A549 (cell line): ENCODE measurements at regions not wholly inside any gene's neighbourhood (a gene's known extent, or its start where the extent isn't known, plus 50 kb on each side); places are given as distances from the start of the nearest gene placed in this dataset.

Experiments
- ATAC-seq, 2 experiments: fragments of 200-7000 bp in 1 of 2; fragments of >200 bp in 1 of 2; cut with Nextera tagmentation in 1 of 2; cut with Tn5 transposase in 1 of 2; 3 replicates each; pipeline versions ENCODE4 v1.8.0 to v1.9.1; 2018 to 2020; ENCODE audit warnings: mild to moderate bottlenecking in 1 of 2, moderate library complexity in 1 of 2
- CTCF ChIA-PET: fragments of 300-600 bp; sonication (Branson Sonifier 250); formaldehyde crosslinking; extraction: SDS; loops from one replicate; lab custom pipeline; 2021; ENCODE audit warnings: antibody characterized with exemption, inconsistent platforms; lab: Yijun Ruan, JAX
- POLR2A ChIA-PET: fragments of 350-600 bp; formaldehyde crosslinking; extraction: SDS; loops from one replicate; lab custom pipeline; 2021; ENCODE audit warnings: antibody characterized with exemption, inconsistent platforms; lab: Yijun Ruan, JAX
- DNase-seq, 2 experiments: peaks; one replicate each; pipeline versions ENCODE4 v3.0.0 to v3.0.0-alpha.2; 2011 to 2016; ENCODE audit warnings: low read depth in 1 of 2, low spot score in 1 of 2
- FAIRE-seq: peaks from 2 replicates; lab custom pipeline; 2011; peaks lifted over from hg19 to GRCh38; lab: Jason Lieb, UNC
- H3K27ac ChIP-seq, 2 experiments: fragments of >200 bp; sonication (Bioruptor Twin); formaldehyde crosslinking; 3 replicates each; pipeline ENCODE4 v1.5.1; 2016 to 2017
- H3K4me1 ChIP-seq: fragments of >200 bp; sonication (Bioruptor Twin); formaldehyde crosslinking; 3 replicates; pipeline ENCODE4 v1.6.1; 2016
- H3K4me2 ChIP-seq: fragments of >200 bp; sonication (Bioruptor Twin); formaldehyde crosslinking; 3 replicates; pipeline ENCODE4 v1.6.1; 2016
- H3K4me3 ChIP-seq: fragments of >200 bp; sonication (Bioruptor Twin); formaldehyde crosslinking; 3 replicates; pipeline ENCODE4 v1.5.1; 2016
- H3K9me3 ChIP-seq: fragments of >200 bp; sonication (Bioruptor Twin); formaldehyde crosslinking; 3 replicates; pipeline ENCODE4 v1.6.1; 2016
- ATOH8 ChIP-seq: fragments of 250-450 bp; sonication (Bioruptor Pico); IDR thresholded peaks from 2 replicates; pipeline ENCODE4 v1.5.0; 2020; ENCODE audit warnings: low read depth, mild to moderate bottlenecking, moderate library complexity
- BCL3 ChIP-seq: fragments of >200 bp; sonication (Bioruptor Twin); formaldehyde crosslinking; IDR thresholded peaks from 3 replicates; pipeline ENCODE4 v1.6.1; 2016
- CBX2 ChIP-seq: fragments of 200-600 bp; sonication (generic); IDR thresholded peaks from 2 replicates; pipeline ENCODE4 v1.6.1; 2016; ENCODE audit warnings: low read depth, mild to moderate bottlenecking, borderline replicate concordance
- CBX8 ChIP-seq: fragments of 200-600 bp; sonication (generic); IDR thresholded peaks from 2 replicates; pipeline ENCODE4 v1.6.1; 2016
- CHD2 ChIP-seq: fragments of 150-350 bp; IDR thresholded peaks from 2 replicates; pipeline ENCODE4 v1.6.1; 2014; ENCODE audit warnings: low read length; ENCODE audit not compliant: partially characterized antibody
- EHMT2 ChIP-seq: fragments of 200-600 bp; sonication (generic); IDR thresholded peaks from 2 replicates; pipeline ENCODE4 v1.6.1; 2016; ENCODE audit warnings: antibody characterized with exemption, low read depth, mild to moderate bottlenecking, moderate library complexity
- HDAC2 ChIP-seq: fragments of 200-600 bp; sonication (generic); IDR thresholded peaks from 2 replicates; pipeline ENCODE4 v1.6.1; 2016
- HES2 ChIP-seq: fragments of >200 bp; sonication (Bioruptor Twin); formaldehyde crosslinking; IDR thresholded peaks from 2 replicates; pipeline ENCODE4 v1.6.1; 2016
- HMGXB4 ChIP-seq: fragments of 250-450 bp; sonication (Bioruptor Pico); IDR thresholded peaks from 2 replicates; pipeline ENCODE4 v1.5.0; 2021; ENCODE audit warnings: mild to moderate bottlenecking, moderate library complexity, borderline replicate concordance
- HOXA7 ChIP-seq: fragments of 250-450 bp; sonication (Bioruptor Pico); IDR thresholded peaks from 2 replicates; pipeline ENCODE4 v1.5.0; 2020; ENCODE audit warnings: mild to moderate bottlenecking, moderate library complexity
- HOXB5 ChIP-seq: fragments of 250-450 bp; sonication (Bioruptor Pico); IDR thresholded peaks from 2 replicates; pipeline ENCODE4 v1.5.0; 2020; ENCODE audit warnings: mild to moderate bottlenecking, moderate library complexity
- KDM1A ChIP-seq: fragments of 200-600 bp; sonication (generic); IDR thresholded peaks from 2 replicates; pipeline ENCODE4 v1.6.1; 2016; ENCODE audit warnings: low read depth, mild to moderate bottlenecking
- MAX ChIP-seq: IDR thresholded peaks from 2 replicates; pipeline ENCODE4 v1.6.1; 2012
- MYC ChIP-seq: IDR thresholded peaks from 2 replicates; pipeline ENCODE4 v1.6.1; 2012; ENCODE audit warnings: mild to moderate bottlenecking, inconsistent platforms, low read length, improper control_type of control experiment, borderline replicate concordance
- NPAS2 ChIP-seq: fragments of 250-450 bp; sonication (Bioruptor Pico); IDR thresholded peaks from 2 replicates; pipeline ENCODE4 v1.8.0; 2022; ENCODE audit warnings: mild to moderate bottlenecking, moderate library complexity, borderline replicate concordance
- NR3C1 ChIP-seq: fragments of >200 bp; sonication (Bioruptor Twin); formaldehyde crosslinking; IDR thresholded peaks from 3 replicates; pipeline ENCODE4 v1.6.1; 2017
- PBX3 ChIP-seq: IDR thresholded peaks from 2 replicates; pipeline ENCODE4 v1.6.1; 2012
- POLR2AphosphoS2 ChIP-seq: conservative IDR thresholded peaks from 2 replicates; pipeline ENCODE4 v1.6.1; 2012; ENCODE audit warnings: low read length, improper control_type of control experiment, inconsistent platforms
- RARB ChIP-seq: fragments of 250-450 bp; sonication (Bioruptor Pico); IDR thresholded peaks from 2 replicates; pipeline ENCODE4 v1.8.0; 2021; ENCODE audit warnings: mild to moderate bottlenecking, moderate library complexity
- RFX5 ChIP-seq: fragments of 450-650 bp; IDR thresholded peaks from 2 replicates; pipeline ENCODE4 v1.7.1; 2014; ENCODE audit warnings: antibody characterized with exemption, mild to moderate bottlenecking, moderate library complexity
- SREBF2 ChIP-seq: fragments of 450-650 bp; IDR thresholded peaks from 2 replicates; pipeline ENCODE4 v1.6.1; 2014; ENCODE audit warnings: mild to moderate bottlenecking, moderate library complexity
- TP53 ChIP-seq: fragments of 250-450 bp; sonication (Bioruptor Pico); IDR thresholded peaks from 2 replicates; pipeline ENCODE4 v1.5.0; 2021; ENCODE audit warnings: mild to moderate bottlenecking, moderate library complexity
- USF2 ChIP-seq: fragments of 450-650 bp; IDR thresholded peaks from 2 replicates; pipeline ENCODE4 v1.6.1; 2014; ENCODE audit warnings: antibody characterized with exemption
- WGBS: methylation state at CpG from one replicate; pipeline ENCODE4 v1.1.6; 2017; ENCODE audit errors: missing lambda C conversion rate; 5-methylcytosine and 5-hydroxymethylcytosine counted together

- TF ChIP-seq KDM1A (no peak), HOXB5 (no peak)
These were observed 331.7 kb downstream of the TNS1 start (continued) for GRCh38 chr2:217671075-217671474.

GRCh38 chr2:217669831-217670230 is 333.0 kb downstream of the TNS1 start:
- no peak for ATAC-seq
- CTCF ChIA-PET, result no interaction called here

GRCh38 chr2:217667512-217667911 is 335.3 kb downstream of the TNS1 start:
- peaks cover 14% of the 10 kb centered on the region for H3K4me1 ChIP-seq
- no peak for TF ChIP-seq HOXA7 (CRISPR knock-in tag)
- TF ChIP-seq MAX, result no peak
- TF ChIP-seq PBX3, result no peak
- TF ChIP-seq, all 56 proteins: peak for 0
- DNase-seq (no peak), FAIRE-seq (no peak), ATAC-seq (no peak)
- Histone ChIP-seq H3K4me2 (no peak overlapping the region), H3K27ac (no peak overlapping the region), H3K4me3 (no peak overlapping the region), H3K9me3 (no peaks in the 10 kb centered on the region)
- POLR2A ChIA-PET, result no interaction called here
- CTCF ChIA-PET, result no interaction called here
- WGBS, result 68% methylated on average over 3 of the region's 3 CpGs

More at GRCh38 chr2:217669831-217670230, 333.0 kb downstream of the TNS1 start:
- WGBS, result 71% methylated on average over 3 of the region's 3 CpGs
- POLR2A ChIA-PET, result no interaction called here
- DNase-seq (no peak), FAIRE-seq (no peak)
- peaks cover 3% of the 10 kb centered on the region; the same call in 1 of the 3 replicates for H3K4me1 ChIP-seq
- H3K4me2 ChIP-seq, result no peak overlapping the region
- TF ChIP-seq MAX (no peak), BCL3 (no peak), HMGXB4 (CRISPR knock-in tag) (no peak), RARB (CRISPR knock-in tag) (no peak), CHD2 (no peak), NPAS2 (CRISPR knock-in tag) (no peak)
- H3K27ac ChIP-seq, result no peak overlapping the region
- H3K9me3 ChIP-seq, result 0 out of 3 replicates have a peak, but pooled peaks cover 4% of the 10 kb centered on the region
- H3K4me3 ChIP-seq, result no peak overlapping the region

- no peak for ATAC-seq
- TF ChIP-seq CBX8 (no peak), SREBF2 (no peak), MAX (no peak), ATOH8 (CRISPR knock-in tag) (no peak), HES2 (no peak), CBX2 (no peak), MYC (no peak), USF2 (no peak), HDAC2 (no peak), POLR2AphosphoS2 (no peak), NR3C1 (no peak), TP53 (CRISPR knock-in tag) (no peak), EHMT2 (no peak), RFX5 (no peak), BCL3 (no peak)
- TF ChIP-seq, all 56 proteins: peak for 0
- CTCF ChIA-PET, result no interaction called here
- H3K4me1 ChIP-seq, result peaks cover 17% of the 10 kb centered on the region
- POLR2A ChIA-PET, result no interaction called here
- 71% methylated on average over 2 of the region's 2 CpGs for WGBS
- no peak overlapping the region for H3K4me3 ChIP-seq
- H3K4me2 ChIP-seq, result no peak overlapping the region
- no peak for FAIRE-seq
- no peaks in the 10 kb centered on the region for H3K9me3 ChIP-seq
- DNase-seq, result no peak
- no peak overlapping the region for H3K27ac ChIP-seq
These were observed 335.8 kb downstream of the TNS1 start for GRCh38 chr2:217667035-217667434.
